ENCODE measurements at regions not wholly inside any gene's neighbourhood (a gene's known extent, or its start where the extent isn't known, plus 50 kb on each side); places are given as distances from the start of the nearest gene placed in this dataset.

DNA sequence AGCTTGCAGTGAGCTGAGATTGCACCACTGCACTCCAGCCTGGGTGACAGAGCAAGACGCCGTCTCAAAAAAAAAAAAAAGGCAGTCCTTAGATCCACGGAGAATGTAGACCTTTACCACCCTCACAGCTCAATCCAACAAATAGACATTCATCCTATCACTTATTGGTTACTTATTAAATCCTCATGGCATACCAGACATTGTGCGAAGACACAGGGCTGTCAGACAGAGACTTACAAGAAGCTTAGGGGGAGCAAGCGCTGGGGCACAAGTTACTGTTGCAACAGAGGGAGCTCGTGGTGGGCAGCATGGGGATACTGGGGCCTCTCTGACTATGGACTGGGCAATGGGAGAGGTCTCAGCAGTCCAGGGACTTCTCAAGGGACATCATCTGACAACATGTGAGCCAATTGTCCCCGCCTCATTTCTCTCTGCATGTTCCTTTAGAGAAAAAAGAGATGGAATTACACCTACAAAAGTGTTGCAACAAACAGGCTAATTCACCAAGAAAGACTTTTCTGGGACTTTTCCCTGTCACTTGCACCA, 82.8 kb upstream of the TNS3 start:
- TF ChIP-seq POLR2A (IDR thresholded peaks at IDR 0.05; ENCODE audit: control extremely low read depth in 1 of 2, low read depth in 2 of 2, low read length in 2 of 2) (no peak), POLR2AphosphoS5 (IDR thresholded peaks at IDR 0.05; ENCODE audit: low read depth, low read length) (no peak), EGR1 (IDR thresholded peaks at IDR 0.05; ENCODE audit: borderline replicate concordance, low read depth, low read length) (no peak), SRF (IDR thresholded peaks at IDR 0.05; ENCODE audit: low read depth, low read length) (no peak), CTCF (IDR thresholded peaks at IDR 0.05; ENCODE audit: control extremely low read depth in 1 of 3, insufficient read depth in 1 of 3, low read depth in 1 of 3, low read length in 3 of 3) (no peak), RNF2 (IDR thresholded peaks at IDR 0.05; ENCODE audit: borderline replicate concordance, low read depth, low read length, missing control alignments, poor library complexity, severe bottlenecking) (no peak), ZNF274 (IDR thresholded peaks at IDR 0.05; ENCODE audit: borderline replicate concordance, extremely low read depth, low read length) (no peak), MAX (IDR thresholded peaks at IDR 0.05) (no peak), JUND (IDR thresholded peaks at IDR 0.05; ENCODE audit: low read length) (no peak), RFX5 (IDR thresholded peaks at IDR 0.05; ENCODE audit: borderline replicate concordance, low read depth, low read length) (no peak), CREB1 (IDR thresholded peaks at IDR 0.05) (no peak), HDAC6 (IDR thresholded peaks at IDR 0.05; ENCODE audit: low read depth, low read length) (no peak)
